ES-I3 (cell line): ENCODE measurements at regions not wholly inside any gene's neighbourhood (a gene's known extent, or its start where the extent isn't known, plus 50 kb on each side); places are given as distances from the start of the nearest gene placed in this dataset.
A peak's percentile ranks its signal among the peaks of the same experiment; 100 is the strongest.
"Not testable (repeated sequence)": the region's sequence is repeated elsewhere in the genome, so short reads cannot be mapped to it uniquely, and the experiment has no call there.

Experiments used
- H3K36me3 ChIP-seq: 2 replicates; pipeline ENCODE4 v1.6.1; 2013; ENCODE audit warnings: mild to moderate bottlenecking, low read length, control low read depth, moderate library complexity; ENCODE audit not compliant: insufficient read depth
- H3K4me1 ChIP-seq: 2 replicates; pipeline ENCODE4 v1.6.1; 2013; ENCODE audit warnings: mild to moderate bottlenecking, control low read depth, low read length; ENCODE audit not compliant: insufficient read depth
- H3K9ac ChIP-seq: 2 replicates; pipeline ENCODE4 v1.6.1; 2013; ENCODE audit warnings: low read depth, mild to moderate bottlenecking, low read length, moderate library complexity
- H3K9me3 ChIP-seq: 2 replicates; pipeline ENCODE4 v1.6.1; 2013; ENCODE audit warnings: mild to moderate bottlenecking, low read length, moderate library complexity; ENCODE audit not compliant: control insufficient read depth, insufficient read depth

GRCh38 chr2:153532140-153532539 is 53.6 kb upstream of the RPRM start:
- Histone ChIP-seq H3K9ac (no peak overlapping the region), H3K36me3 (0 out of 2 replicates have a peak, but pooled peaks cover 3% of the 10 kb centered on the region), H3K4me1 (peaks cover 36% of the 10 kb centered on the region), H3K9me3 (peaks cover 11% of the 10 kb centered on the region; the same call in 1 of the 2 replicates)

- Histone ChIP-seq H3K9me3 (peaks cover 18% of the 10 kb centered on the region), H3K4me1 (peaks cover 36% of the 10 kb centered on the region), H3K9ac (peak overlapping the region; percentile 25; the same call in 1 of the 2 replicates)
- not testable (repeated sequence) for H3K36me3 ChIP-seq
Measured at GRCh38 chr2:153533803-153534202, 55.2 kb upstream of the RPRM start.

- not testable (repeated sequence) for H3K36me3 ChIP-seq, H3K9ac ChIP-seq
- Histone ChIP-seq H3K9me3 (peaks cover 13% of the 10 kb centered on the region), H3K4me1 (peaks cover 36% of the 10 kb centered on the region)
Measured at GRCh38 chr2:153534590-153534989, 56.0 kb upstream of the RPRM start.

DNA sequence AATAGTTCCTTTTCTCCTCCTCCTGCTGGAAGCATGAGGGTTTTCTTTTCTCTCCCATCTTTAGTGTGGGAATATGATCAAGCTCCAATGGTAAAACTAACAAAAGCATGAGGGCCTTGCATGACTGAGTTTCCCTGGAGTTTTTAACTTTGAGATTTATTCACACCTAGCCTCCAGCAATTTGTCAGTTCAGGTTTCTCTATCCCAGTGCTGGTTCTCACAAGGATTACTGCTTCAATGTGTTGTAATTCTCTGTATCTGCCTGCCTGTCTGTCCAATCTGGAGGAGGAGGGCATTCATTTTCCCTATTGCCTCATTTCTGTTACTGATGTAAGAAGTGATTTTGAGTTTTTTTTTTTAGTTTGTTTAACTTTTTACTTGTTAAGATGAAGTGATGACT is 57.6 kb upstream of the RPRM start:
- H3K36me3 ChIP-seq: 0 out of 2 replicates have a peak, but pooled peaks cover 1% of the 10 kb centered on the region
- H3K9me3 ChIP-seq: peaks cover 19% of the 10 kb centered on the region
- peaks cover 36% of the 10 kb centered on the region for H3K4me1 ChIP-seq
- no peak overlapping the region for H3K9ac ChIP-seq

DNA sequence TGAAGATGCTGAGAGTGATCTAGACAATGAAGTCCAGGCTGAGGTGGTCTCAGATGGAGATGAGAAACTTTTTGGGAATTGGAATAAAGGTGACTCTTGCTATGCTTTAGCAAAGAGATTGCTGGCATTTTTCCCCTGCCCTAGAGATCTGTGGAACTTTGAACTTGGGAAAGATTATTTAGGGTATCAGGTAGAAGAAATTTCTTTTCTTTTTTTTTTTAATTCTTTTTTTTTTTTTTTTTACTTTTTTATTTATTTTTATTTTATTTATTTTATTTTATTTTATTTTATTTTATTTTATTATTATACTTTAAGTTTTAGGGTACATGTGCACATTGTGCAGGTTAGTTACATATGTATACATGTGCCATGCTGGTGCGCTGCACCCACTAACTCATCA is 59.5 kb upstream of the RPRM start:
- peaks cover 21% of the 10 kb centered on the region for H3K4me1 ChIP-seq
- H3K36me3 ChIP-seq, H3K9ac ChIP-seq: not testable (repeated sequence)
- peaks cover 19% of the 10 kb centered on the region for H3K9me3 ChIP-seq

- Histone ChIP-seq H3K4me1 (peaks cover 13% of the 10 kb centered on the region), H3K9me3 (peaks cover 12% of the 10 kb centered on the region), H3K9ac (no peak overlapping the region), H3K36me3 (no peaks in the 10 kb centered on the region)
Measured at GRCh38 chr2:153543635-153544071, 65.1 kb upstream of the RPRM start.

GRCh38 chr2:153546358-153546757 is 67.8 kb upstream of the RPRM start:
- no peaks in the 10 kb centered on the region for H3K9me3 ChIP-seq
- H3K9ac ChIP-seq: no peak overlapping the region
- peaks cover 13% of the 10 kb centered on the region for H3K4me1 ChIP-seq
- H3K36me3 ChIP-seq: no peaks in the 10 kb centered on the region

DNA sequence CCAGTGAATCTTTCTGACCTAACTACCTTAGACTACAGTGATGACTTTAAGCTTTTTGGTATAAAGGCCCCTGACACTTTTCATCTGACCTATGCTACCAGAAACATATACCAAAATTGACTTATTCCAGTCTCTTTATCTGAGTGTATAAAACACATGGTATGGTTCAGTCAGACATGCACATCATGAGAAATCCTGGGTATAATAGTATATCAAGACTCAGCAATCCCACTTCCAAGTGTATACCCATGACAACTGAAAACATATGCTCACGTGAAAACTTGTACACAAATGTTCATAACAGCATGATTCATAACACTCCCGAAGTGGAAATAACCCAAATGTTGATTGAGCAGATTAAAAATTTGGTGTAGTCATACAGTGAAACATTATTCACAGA is 70.0 kb upstream of the RPRM start:
- Histone ChIP-seq H3K9me3 (peaks cover 7% of the 10 kb centered on the region), H3K9ac (no peak overlapping the region), H3K4me1 (peaks cover 13% of the 10 kb centered on the region)

DNA sequence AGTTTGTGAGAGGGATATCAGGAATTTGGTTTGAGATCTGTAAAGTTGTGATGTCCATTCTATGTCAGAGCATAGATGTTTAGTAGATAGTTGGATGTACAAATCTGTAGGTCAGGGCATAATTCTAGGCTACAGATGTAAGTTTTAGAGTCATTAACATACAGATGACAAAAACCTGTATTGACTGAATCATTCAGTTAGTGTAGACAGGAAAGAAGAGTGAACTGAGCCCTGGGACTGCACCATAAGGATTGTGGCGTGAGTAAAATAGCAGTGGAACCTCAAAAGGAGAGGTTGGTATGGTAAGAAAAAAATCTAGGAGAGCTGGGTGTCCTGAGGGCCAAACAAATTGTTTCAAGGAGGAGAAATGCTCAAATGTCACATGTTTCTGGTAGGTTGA is 73.1 kb upstream of the RPRM start:
- Histone ChIP-seq H3K4me1 (no peaks in the 10 kb centered on the region), H3K36me3 (no peaks in the 10 kb centered on the region), H3K9me3 (peaks cover 7% of the 10 kb centered on the region), H3K9ac (no peak overlapping the region)

More for the DNA sequence above, 70.0 kb upstream of the RPRM start:
- H3K36me3 ChIP-seq: no peaks in the 10 kb centered on the region

- peaks cover 7% of the 10 kb centered on the region for H3K9me3 ChIP-seq
- no peaks in the 10 kb centered on the region for H3K36me3 ChIP-seq
- H3K4me1 ChIP-seq: peaks cover 4% of the 10 kb centered on the region; the same call in 1 of the 2 replicates
- no peak overlapping the region for H3K9ac ChIP-seq
Measured at GRCh38 chr2:153557211-153557610, 78.6 kb upstream of the RPRM start.

- H3K9ac ChIP-seq: no peak overlapping the region
- H3K36me3 ChIP-seq: no peaks in the 10 kb centered on the region
- peaks cover 2% of the 10 kb centered on the region; the same call in 1 of the 2 replicates for H3K9me3 ChIP-seq
- peaks cover 4% of the 10 kb centered on the region; the same call in 1 of the 2 replicates for H3K4me1 ChIP-seq
Measured at GRCh38 chr2:153557714-153558113, 79.2 kb upstream of the RPRM start.

GRCh38 chr2:153558247-153558646 is 79.7 kb upstream of the RPRM start:
- H3K9ac ChIP-seq: no peak overlapping the region
- H3K36me3 ChIP-seq: no peaks in the 10 kb centered on the region
- peaks cover 4% of the 10 kb centered on the region; the same call in 1 of the 2 replicates for H3K4me1 ChIP-seq
- H3K9me3 ChIP-seq: no peaks in the 10 kb centered on the region

DNA sequence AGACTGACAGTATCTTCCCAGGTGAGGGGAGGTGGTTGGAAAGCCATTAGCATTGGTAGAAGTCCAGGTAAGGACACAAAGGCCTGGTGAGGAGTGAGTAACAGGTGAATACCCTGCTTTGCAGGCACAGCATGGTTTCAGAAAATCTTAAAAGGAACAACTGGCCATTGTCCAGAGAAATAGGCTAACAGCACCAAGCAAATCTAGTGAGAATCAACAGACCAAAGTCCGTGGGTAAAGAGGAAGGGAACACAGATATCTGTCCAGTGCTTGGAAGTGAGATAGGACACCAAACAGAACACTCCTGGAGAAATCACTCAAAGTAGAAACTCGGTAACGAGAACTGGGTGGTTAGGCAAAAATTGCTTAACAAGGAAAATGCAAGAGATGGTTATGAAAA is 88.8 kb upstream of the RPRM start:
- H3K4me1 ChIP-seq: peaks cover 11% of the 10 kb centered on the region
- H3K9ac ChIP-seq: no peak overlapping the region
- H3K9me3 ChIP-seq: peaks cover 3% of the 10 kb centered on the region; the same call in 1 of the 2 replicates
- H3K36me3 ChIP-seq: no peaks in the 10 kb centered on the region

DNA sequence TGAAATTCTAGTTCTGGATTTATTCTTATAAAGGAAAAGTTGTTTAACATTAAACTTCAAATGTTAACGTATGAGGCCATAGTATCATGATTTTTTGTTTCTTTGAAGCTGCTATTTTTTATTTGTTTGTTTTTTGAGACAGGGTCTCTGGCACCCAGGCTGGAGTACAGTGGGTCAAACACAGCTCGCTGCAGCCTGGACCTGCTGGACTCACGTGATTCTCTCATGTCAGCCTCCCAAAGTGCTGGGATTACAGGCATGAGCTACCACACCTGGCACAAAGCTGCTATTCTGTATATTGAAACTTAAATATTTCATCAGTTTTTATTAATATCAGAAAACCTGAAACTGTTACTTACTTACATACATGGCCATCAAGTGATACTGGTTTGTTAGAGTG is 89.5 kb upstream of the RPRM start:
- H3K9me3 ChIP-seq: peaks cover 3% of the 10 kb centered on the region; the same call in 1 of the 2 replicates
- peaks cover 11% of the 10 kb centered on the region for H3K4me1 ChIP-seq
- no peaks in the 10 kb centered on the region for H3K36me3 ChIP-seq
- no peak overlapping the region for H3K9ac ChIP-seq

DNA sequence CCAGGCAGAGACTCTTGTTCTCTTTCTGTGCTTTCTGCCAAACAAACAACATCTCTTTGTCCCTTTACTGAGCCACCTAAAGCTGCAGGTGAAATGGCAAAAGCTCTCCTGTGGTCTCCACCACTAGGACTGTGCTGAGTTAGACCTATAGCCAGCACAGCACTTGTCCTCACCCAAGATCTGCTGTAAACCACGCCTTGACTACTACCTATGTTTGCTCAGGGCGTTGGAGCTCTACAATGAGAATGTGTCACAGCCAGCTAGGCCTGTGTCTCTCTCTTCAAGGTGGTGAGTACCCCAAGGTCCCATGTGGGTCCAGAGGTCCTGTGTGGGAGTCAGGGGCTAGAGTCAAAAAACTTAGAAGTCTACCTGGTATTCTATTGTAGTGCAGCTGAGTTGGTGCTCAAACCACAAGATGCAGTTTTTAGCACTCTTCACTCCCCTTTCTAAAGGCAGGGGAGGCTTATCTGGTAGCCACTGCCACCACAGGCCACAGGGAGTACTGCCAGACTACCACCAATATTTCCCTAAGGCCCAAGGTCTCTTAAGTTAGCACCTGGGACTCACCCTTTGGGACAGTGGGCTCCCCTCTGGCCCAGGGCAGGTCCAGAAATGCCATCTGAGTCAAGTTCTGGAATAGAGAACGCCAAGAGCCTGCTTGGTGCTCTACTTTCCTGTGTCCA is 96.8 kb upstream of the RPRM start:
- H3K9ac ChIP-seq: no peak overlapping the region

More for the DNA sequence above, 96.8 kb upstream of the RPRM start:
- Histone ChIP-seq H3K9me3 (peaks cover 3% of the 10 kb centered on the region; the same call in 1 of the 2 replicates), H3K4me1 (no peaks in the 10 kb centered on the region), H3K36me3 (no peaks in the 10 kb centered on the region)
